ENCODE measurements at regions not wholly inside any gene's neighbourhood (a gene's known extent, or its start where the extent isn't known, plus 50 kb on each side); places are given as distances from the start of the nearest gene placed in this dataset.

DNA sequence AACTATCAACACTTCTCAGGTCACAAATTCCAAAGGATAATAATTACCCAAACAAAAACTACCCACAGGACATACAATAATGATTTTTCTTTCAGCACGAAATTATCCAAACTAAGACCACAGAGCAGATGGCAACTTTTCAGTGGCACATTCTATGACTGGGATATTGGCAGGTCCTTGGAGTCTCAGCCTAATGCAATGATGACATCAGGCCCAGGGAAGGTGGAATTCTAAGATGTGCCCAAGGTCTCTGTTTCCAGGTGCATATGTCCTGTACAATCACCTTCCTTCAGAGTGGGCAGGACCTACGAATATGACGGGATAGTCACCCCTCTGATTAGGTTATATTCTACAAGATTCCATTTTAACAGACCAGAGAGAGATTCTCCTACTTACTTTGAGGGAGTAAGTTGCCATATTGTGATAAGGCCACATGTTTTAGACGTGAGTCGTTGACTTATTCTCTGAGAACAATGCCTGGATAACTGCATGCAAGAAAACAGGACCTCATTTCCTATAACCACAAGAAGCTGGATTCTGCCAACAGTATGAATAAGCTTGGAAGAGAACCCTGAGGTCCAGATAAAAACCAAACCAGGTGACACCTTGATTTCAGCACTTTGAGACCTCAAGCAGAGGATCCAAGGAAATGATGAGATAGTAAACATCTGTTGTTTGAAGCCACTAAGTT lies 69.9 kb downstream of the ZC3H11B start:
- H2BK12ac ChIP-seq (ENCODE audit: low read depth, low read length), result no peak overlapping the region
- no peaks in the 10 kb centered on the region for H3K9me3 ChIP-seq (ENCODE audit: insufficient read depth in 2 of 2, low read depth in 1 of 2, low read length in 1 of 2)
- no peak overlapping the region for H3K9ac ChIP-seq (replicated peaks in 1 of 4; ENCODE audit: extremely low read depth in 1 of 4, low read depth in 3 of 4, low read length in 3 of 4)
- H4K5ac ChIP-seq (ENCODE audit: insufficient read length, low read depth, low read length), result no peak overlapping the region
- H2AFZ ChIP-seq (ENCODE audit: low read length), result no peak overlapping the region; the same call in 1 of the 2 replicates
- FAIRE-seq (no peak), DNase-seq (ENCODE audit: low read depth in 1 of 2, low spot score in 2 of 2) (no peak)
- 89% methylated on average over 5 of the region's 5 CpGs; no CpG with 5 or more reads in 1 of the 2 experiments for WGBS, 2 experiments (ENCODE audit: extremely low coverage in 1 of 2, insufficient coverage in 1 of 2, insufficient read length in 1 of 2, insufficient replicate concordance in 2 of 2, low coverage in 1 of 2, low lambda C conversion rate in 2 of 2, missing lambda C conversion rate in 1 of 2)
- H3K79me1 ChIP-seq (ENCODE audit: low read depth, low read length), result no peaks in the 10 kb centered on the region
- H3K23me2 ChIP-seq (ENCODE audit: low read depth, low read length), result no peaks in the 10 kb centered on the region
- no peak overlapping the region for H3K23ac ChIP-seq (ENCODE audit: insufficient read length)
- H3K4ac ChIP-seq (replicated peaks; ENCODE audit: insufficient read length, low read depth, low read length), result no peak overlapping the region
- no peak overlapping the region for H4K91ac ChIP-seq (replicated peaks; ENCODE audit: insufficient read length, low read length)
- H2BK5ac ChIP-seq (ENCODE audit: low read depth, low read length), result no peak overlapping the region
- no peak overlapping the region for H3K18ac ChIP-seq (ENCODE audit: extremely low read depth, low read length)
- H2BK15ac ChIP-seq (ENCODE audit: low read length), result no peak overlapping the region
- peaks cover 0 to 7% (median 1%) of the 10 kb centered on the region in 4 experiments; a peak in 2 of 7 replicates for H3K4me1 ChIP-seq (replicated peaks in 1 of 4; ENCODE audit: control insufficient read depth in 3 of 4, insufficient read depth in 4 of 4, low read length in 3 of 4)
- H3K4me2 ChIP-seq (ENCODE audit: insufficient read depth in 1 of 2, low read depth in 2 of 2, low read length in 2 of 2), result no peak overlapping the region
- H3K56ac ChIP-seq (replicated peaks; ENCODE audit: insufficient read length, low read depth, low read length), result no peak overlapping the region
- H3K79me2 ChIP-seq (ENCODE audit: control insufficient read depth in 1 of 2, insufficient read depth in 2 of 2, low read length in 2 of 2), result no peaks in the 10 kb centered on the region
- no peak overlapping the region for H2BK120ac ChIP-seq (replicated peaks; ENCODE audit: low read depth, low read length)
- no peak overlapping the region for H2BK20ac ChIP-seq (ENCODE audit: low read length)
- no peaks in the 10 kb centered on the region for H3K36me3 ChIP-seq (ENCODE audit: control insufficient read depth in 2 of 4, insufficient read depth in 4 of 4, low read length in 3 of 4)
- H3K27me3 ChIP-seq (replicated peaks in 1 of 4; ENCODE audit: control insufficient read depth in 3 of 4, extremely low read depth in 1 of 4, insufficient read depth in 3 of 4, low read length in 3 of 4), result no peaks in the 10 kb centered on the region
- H2AK5ac ChIP-seq (ENCODE audit: low read depth, low read length), result no peak overlapping the region
- H3K27ac ChIP-seq (ENCODE audit: low read depth, low read length), result no peak overlapping the region
- no peak overlapping the region for H3K14ac ChIP-seq (ENCODE audit: insufficient read length)
- ChIA-PET POLR2A (ENCODE audit: partially characterized antibody) (no interaction called here), CTCF (ENCODE audit: partially characterized antibody) (interaction anchor here (0.8 to 0.9 kb wide), 2 partner anchors 9 to 24 kb away, joined by 4 to 5 read pairs; no protein-coding TSS in a partner anchor)
- H4K20me1 ChIP-seq (replicated peaks in 1 of 2; ENCODE audit: control insufficient read depth in 1 of 2, insufficient read depth in 2 of 2, low read length in 2 of 2), result no peaks in the 10 kb centered on the region
- no peak overlapping the region for H4K8ac ChIP-seq (ENCODE audit: extremely low read depth, insufficient read depth, low read length)
- H3K4me3 ChIP-seq (ENCODE audit: extremely low read depth in 1 of 4, insufficient read depth in 2 of 4, low read depth in 3 of 4, low read length in 4 of 4), result no peak overlapping the region
- TF ChIP-seq POLR2AphosphoS5 (IDR thresholded peaks at IDR 0.05; ENCODE audit: low read depth, low read length) (no peak), EGR1 (IDR thresholded peaks at IDR 0.05; ENCODE audit: borderline replicate concordance, low read depth, low read length) (no peak), TCF12 (IDR thresholded peaks at IDR 0.05; ENCODE audit: low read depth, low read length) (no peak), SUZ12 (IDR thresholded peaks at IDR 0.05; ENCODE audit: low read length) (no peak), RXRA (IDR thresholded peaks at IDR 0.05; ENCODE audit: insufficient read depth, low read depth, low read length) (no peak), EZH2 (IDR thresholded peaks at IDR 0.05; ENCODE audit: low read depth, low read length, severe bottlenecking) (no peak), RFX5 (IDR thresholded peaks at IDR 0.05; ENCODE audit: borderline replicate concordance, low read depth, low read length) (no peak), HDAC2 (IDR thresholded peaks at IDR 0.05; ENCODE audit: borderline replicate concordance in 1 of 2, low read depth in 2 of 2, low read length in 2 of 2) (no peak), SP4 (IDR thresholded peaks at IDR 0.05; ENCODE audit: low read length) (no peak)
- TF ChIP-seq, protein P1, sequence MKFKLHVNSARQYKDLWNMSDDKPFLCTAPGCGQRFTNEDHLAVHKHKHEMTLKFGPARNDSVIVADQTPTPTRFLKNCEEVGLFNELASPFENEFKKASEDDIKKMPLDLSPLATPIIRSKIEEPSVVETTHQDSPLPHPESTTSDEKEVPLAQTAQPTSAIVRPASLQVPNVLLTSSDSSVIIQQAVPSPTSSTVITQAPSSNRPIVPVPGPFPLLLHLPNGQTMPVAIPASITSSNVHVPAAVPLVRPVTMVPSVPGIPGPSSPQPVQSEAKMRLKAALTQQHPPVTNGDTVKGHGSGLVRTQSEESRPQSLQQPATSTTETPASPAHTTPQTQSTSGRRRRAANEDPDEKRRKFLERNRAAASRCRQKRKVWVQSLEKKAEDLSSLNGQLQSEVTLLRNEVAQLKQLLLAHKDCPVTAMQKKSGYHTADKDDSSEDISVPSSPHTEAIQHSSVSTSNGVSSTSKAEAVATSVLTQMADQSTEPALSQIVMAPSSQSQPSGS (IDR thresholded peaks at IDR 0.05; ENCODE audit: low read length), result no peak
- TF ChIP-seq, protein P2, sequence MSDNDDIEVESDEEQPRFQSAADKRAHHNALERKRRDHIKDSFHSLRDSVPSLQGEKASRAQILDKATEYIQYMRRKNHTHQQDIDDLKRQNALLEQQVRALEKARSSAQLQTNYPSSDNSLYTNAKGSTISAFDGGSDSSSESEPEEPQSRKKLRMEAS (IDR thresholded peaks at IDR 0.05), result no peak
